Caco-2 (cell line): ENCODE measurements at regions not wholly inside any gene's neighbourhood (a gene's known extent, or its start where the extent isn't known, plus 50 kb on each side); places are given as distances from the start of the nearest gene placed in this dataset.

Experiments used
- BruUV-seq: library from RNA; stranded (reverse); fragments of 400-500 nt; replicated peaks from 2 replicates; lab custom pipeline; 2021; lab: Mats Ljungman, UMichigan
- CTCF ChIA-PET: fragments of 300-600 bp; sonication (Branson Sonifier 250); formaldehyde crosslinking; loops from one replicate; lab custom pipeline; 2022; ENCODE audit warnings: antibody characterized with exemption; lab: Charles Lee
- POLR2A ChIA-PET: fragments of 300-600 bp; sonication (Branson Sonifier 250); formaldehyde crosslinking; loops from one replicate; lab custom pipeline; 2022; ENCODE audit warnings: antibody characterized with exemption; lab: Charles Lee
- DNase-seq, 2 experiments: peaks; one replicate each; pipeline versions ENCODE4 v3.0.0 to v3.0.0-alpha.2; 2020 to 2022
- H3K27me3 ChIP-seq: replicated peaks from 2 replicates; pipeline ENCODE4 v1.6.0; 2011; ENCODE audit warnings: low read length; ENCODE audit not compliant: control insufficient read depth, insufficient read depth
- H3K36me3 ChIP-seq: 2 replicates; pipeline ENCODE4 v1.5.1; 2011; ENCODE audit warnings: low read length; ENCODE audit not compliant: control insufficient read depth, insufficient read depth
- H3K4me1 ChIP-seq: fragments of 250-450 bp; sonication (Bioruptor Pico); 2 replicates; pipeline ENCODE4 v1.5.1; 2020; ENCODE audit warnings: mild to moderate bottlenecking
- H3K4me3 ChIP-seq: 2 replicates; pipeline ENCODE4 v1.5.1; 2011; ENCODE audit warnings: low read depth, mild to moderate bottlenecking, control low read depth, low read length
- H3K9me3 ChIP-seq: fragments of 250-450 bp; sonication (Bioruptor Pico); 2 replicates; pipeline ENCODE4 v1.5.1; 2020; ENCODE audit warnings: mild to moderate bottlenecking, moderate library complexity
- H3K27ac Mint-ChIP-seq: one replicate; pipeline ENCODE4 v1.8.0; 2022; ENCODE audit warnings: mixed read lengths; ENCODE audit not compliant: unreplicated experiment
- H3K27me3 Mint-ChIP-seq: one replicate; pipeline ENCODE4 v1.8.0; 2022; ENCODE audit warnings: mixed read lengths; ENCODE audit not compliant: insufficient read depth, unreplicated experiment
- H3K36me3 Mint-ChIP-seq: one replicate; pipeline ENCODE4 v1.8.0; 2022; ENCODE audit warnings: mild to moderate bottlenecking, mixed read lengths; ENCODE audit not compliant: insufficient read depth, unreplicated experiment
- H3K4me1 Mint-ChIP-seq: one replicate; pipeline ENCODE4 v1.8.0; 2022; ENCODE audit warnings: low read depth, mixed read lengths; ENCODE audit not compliant: unreplicated experiment
- H3K4me3 Mint-ChIP-seq: one replicate; pipeline ENCODE4 v1.8.0; 2022; ENCODE audit warnings: mild to moderate bottlenecking, moderate library complexity, mixed read lengths; ENCODE audit not compliant: unreplicated experiment
- H3K9me3 Mint-ChIP-seq: one replicate; pipeline ENCODE4 v1.8.0; 2022; ENCODE audit warnings: mixed read lengths; ENCODE audit not compliant: unreplicated experiment
- intact Hi-C: fragments of 100-400 bp; cut with micrococcal nuclease; formaldehyde crosslinking; loops from one replicate; pipeline ENCODE4 v1.10.0; 2022; ENCODE audit not compliant: unreplicated experiment
- TF ChIP-seq, protein P1 (sequence below), 2 experiments: fragments of 200-600 bp in 1 of 2; IDR thresholded peaks; 1 replicate in 1 of 2; 2 replicates in 1 of 2; pipeline versions ENCODE4 v1.5.1 to v1.8.0; 2011 to 2022; ENCODE audit warnings: antibody characterized with exemption in 1 of 2, control low read depth in 1 of 2, inconsistent platforms in 1 of 2, low read depth in 1 of 2, low read length in 1 of 2, mild to moderate bottlenecking in 1 of 2, moderate library complexity in 1 of 2; ENCODE audit not compliant: insufficient read depth in 1 of 2, severe bottlenecking in 1 of 2, unreplicated experiment in 1 of 2

DNA sequence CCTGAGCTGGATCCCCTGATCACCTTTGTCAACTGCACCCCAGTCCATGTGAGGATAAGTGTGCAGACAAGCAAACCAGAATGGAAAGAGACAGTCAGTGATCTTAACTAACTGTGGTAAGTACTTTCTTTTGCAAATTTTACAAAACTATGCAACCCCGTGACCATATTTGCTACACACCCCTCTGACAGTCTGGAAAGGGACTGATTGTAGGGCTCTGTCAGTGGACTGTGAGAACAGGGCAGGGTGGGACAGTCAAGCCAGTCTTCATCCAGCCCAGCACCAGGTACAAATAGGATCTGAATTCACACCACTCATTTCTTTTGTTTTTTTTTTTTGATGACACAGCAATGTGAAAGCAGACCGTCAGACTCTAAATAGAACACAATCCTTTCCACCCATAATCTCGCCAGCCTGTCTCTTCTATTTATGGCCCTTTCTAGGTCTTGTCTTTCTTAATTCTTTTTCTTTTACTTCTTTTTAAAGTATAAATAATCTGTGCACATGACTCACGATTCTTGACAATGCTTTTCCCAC lies 165.6 kb downstream of the ARL6IP6 start:
- CTCF ChIA-PET = no interaction called here
- intact Hi-C loops = no loop called here
- no peaks in the 10 kb centered on the region for H3K9me3 Mint-ChIP-seq

DNA sequence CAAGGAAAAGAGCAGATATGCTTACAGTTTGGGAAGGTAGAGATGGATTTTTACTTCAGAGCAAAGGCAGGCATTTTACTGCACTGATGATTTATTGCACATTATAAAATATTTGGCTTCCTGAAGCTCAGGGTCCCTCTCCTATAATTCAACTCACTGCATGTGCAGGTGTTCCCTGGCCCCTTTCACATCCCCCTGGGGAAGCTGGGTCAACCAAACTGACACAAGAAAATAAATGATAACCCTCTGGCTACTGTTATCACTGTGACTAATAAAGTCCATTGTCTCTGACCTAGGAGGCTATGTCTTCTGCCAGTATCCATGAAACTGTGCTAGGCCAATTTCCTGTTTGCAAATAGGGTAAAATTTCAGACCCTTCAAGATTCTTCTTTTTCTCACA lies 163.1 kb downstream of the ARL6IP6 start:
- ChIA-PET POLR2A (no interaction called here), CTCF (no interaction called here)
- intact Hi-C loops = no loop called here
- Mint-ChIP-seq H3K4me1 (no peaks in the 10 kb centered on the region), H3K27me3 (peaks cover 10% of the 10 kb centered on the region), H3K36me3 (no peaks in the 10 kb centered on the region), H3K4me3 (no peak overlapping the region), H3K9me3 (no peaks in the 10 kb centered on the region), H3K27ac (no peak overlapping the region)
- DNase-seq = no peak
- Histone ChIP-seq H3K27me3 (no peaks in the 10 kb centered on the region), H3K4me3 (no peak overlapping the region), H3K4me1 (no peaks in the 10 kb centered on the region), H3K9me3 (no peaks in the 10 kb centered on the region; the same call in 1 of the 2 replicates), H3K36me3 (no peaks in the 10 kb centered on the region)
- TF ChIP-seq, protein P1, sequence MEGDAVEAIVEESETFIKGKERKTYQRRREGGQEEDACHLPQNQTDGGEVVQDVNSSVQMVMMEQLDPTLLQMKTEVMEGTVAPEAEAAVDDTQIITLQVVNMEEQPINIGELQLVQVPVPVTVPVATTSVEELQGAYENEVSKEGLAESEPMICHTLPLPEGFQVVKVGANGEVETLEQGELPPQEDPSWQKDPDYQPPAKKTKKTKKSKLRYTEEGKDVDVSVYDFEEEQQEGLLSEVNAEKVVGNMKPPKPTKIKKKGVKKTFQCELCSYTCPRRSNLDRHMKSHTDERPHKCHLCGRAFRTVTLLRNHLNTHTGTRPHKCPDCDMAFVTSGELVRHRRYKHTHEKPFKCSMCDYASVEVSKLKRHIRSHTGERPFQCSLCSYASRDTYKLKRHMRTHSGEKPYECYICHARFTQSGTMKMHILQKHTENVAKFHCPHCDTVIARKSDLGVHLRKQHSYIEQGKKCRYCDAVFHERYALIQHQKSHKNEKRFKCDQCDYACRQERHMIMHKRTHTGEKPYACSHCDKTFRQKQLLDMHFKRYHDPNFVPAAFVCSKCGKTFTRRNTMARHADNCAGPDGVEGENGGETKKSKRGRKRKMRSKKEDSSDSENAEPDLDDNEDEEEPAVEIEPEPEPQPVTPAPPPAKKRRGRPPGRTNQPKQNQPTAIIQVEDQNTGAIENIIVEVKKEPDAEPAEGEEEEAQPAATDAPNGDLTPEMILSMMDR (IDR thresholded peaks at IDR 0.05; ENCODE audit: insufficient read depth in 1 of 2, low read depth in 1 of 2, low read length in 1 of 2, severe bottlenecking in 1 of 2, unreplicated experiment in 1 of 2) = no peak
- BruUV-seq = no TSS peak

More for the DNA sequence above, 165.6 kb downstream of the ARL6IP6 start:
- TF ChIP-seq, protein P1 (IDR thresholded peaks at IDR 0.05; ENCODE audit: insufficient read depth in 1 of 2, low read depth in 1 of 2, low read length in 1 of 2, severe bottlenecking in 1 of 2, unreplicated experiment in 1 of 2) = no peak
- no peaks in the 10 kb centered on the region for H3K36me3 ChIP-seq
- no peak overlapping the region for H3K4me3 ChIP-seq
- H3K36me3 Mint-ChIP-seq = no peaks in the 10 kb centered on the region
- no peaks in the 10 kb centered on the region for H3K4me1 Mint-ChIP-seq
- DNase-seq = no peak
- H3K27ac Mint-ChIP-seq = no peak overlapping the region
- POLR2A ChIA-PET = no interaction called here
- H3K27me3 Mint-ChIP-seq = peaks cover 22% of the 10 kb centered on the region
- no peaks in the 10 kb centered on the region; the same call in 1 of the 2 replicates for H3K9me3 ChIP-seq
- H3K27me3 ChIP-seq = no peaks in the 10 kb centered on the region
- H3K4me3 Mint-ChIP-seq = no peak overlapping the region
- no TSS peak for BruUV-seq
- no peaks in the 10 kb centered on the region for H3K4me1 ChIP-seq

DNA sequence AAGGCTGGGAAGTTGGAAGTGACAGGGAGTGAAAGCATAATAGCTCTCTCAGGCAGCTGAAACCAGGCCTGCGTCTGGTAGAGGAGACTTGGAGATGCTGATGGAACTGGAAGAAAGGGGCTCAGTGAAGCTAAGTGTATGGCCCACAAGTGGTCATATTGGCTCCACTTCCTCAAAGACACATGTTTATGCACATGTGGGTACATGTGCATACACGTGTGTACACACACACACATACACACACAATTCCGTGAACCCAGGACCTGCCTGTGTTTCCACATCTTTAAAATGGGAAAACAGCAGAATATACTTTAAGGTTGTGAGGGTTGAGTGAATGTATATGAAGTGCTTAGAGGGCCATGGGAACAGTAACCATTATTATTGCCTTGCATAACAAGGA lies 160.9 kb downstream of the ARL6IP6 start:
- H3K9me3 ChIP-seq = no peaks in the 10 kb centered on the region; the same call in 1 of the 2 replicates
- Mint-ChIP-seq H3K36me3 (no peaks in the 10 kb centered on the region), H3K27ac (no peak overlapping the region), H3K9me3 (no peaks in the 10 kb centered on the region), H3K27me3 (peaks cover 11% of the 10 kb centered on the region), H3K4me1 (no peaks in the 10 kb centered on the region), H3K4me3 (no peak overlapping the region)
- BruUV-seq = no TSS peak
- no peaks in the 10 kb centered on the region for H3K36me3 ChIP-seq
- no peaks in the 10 kb centered on the region for H3K4me1 ChIP-seq
- DNase-seq = no peak
- H3K4me3 ChIP-seq = no peak overlapping the region
- intact Hi-C loops = no loop called here
- TF ChIP-seq, protein P1 (IDR thresholded peaks at IDR 0.05; ENCODE audit: insufficient read depth in 1 of 2, low read depth in 1 of 2, low read length in 1 of 2, severe bottlenecking in 1 of 2, unreplicated experiment in 1 of 2) = no peak
- ChIA-PET CTCF (no interaction called here), POLR2A (no interaction called here)
- no peaks in the 10 kb centered on the region for H3K27me3 ChIP-seq
